GM19043 (cell line): ENCODE measurements at regions not wholly inside any gene's neighbourhood (a gene's known extent, or its start where the extent isn't known, plus 50 kb on each side); places are given as distances from the start of the nearest gene placed in this dataset.

ENCODE experiments used
- ATAC-seq: cut with Tn5 transposase; IDR thresholded peaks from one replicate; pipeline ENCODE4 v1.9.1; 2021; ENCODE audit warnings: low read depth; ENCODE audit not compliant: unreplicated experiment

GRCh38 chrX:94041881-94042280 is 367.9 kb downstream of the FAM133A start:
- no peak for ATAC-seq

GRCh38 chrX:94045724-94046123 is 371.7 kb downstream of the FAM133A start:
- ATAC-seq, result no peak

- no peak for ATAC-seq
Measured at GRCh38 chrX:94051926-94052325, 377.9 kb downstream of the FAM133A start.

DNA sequence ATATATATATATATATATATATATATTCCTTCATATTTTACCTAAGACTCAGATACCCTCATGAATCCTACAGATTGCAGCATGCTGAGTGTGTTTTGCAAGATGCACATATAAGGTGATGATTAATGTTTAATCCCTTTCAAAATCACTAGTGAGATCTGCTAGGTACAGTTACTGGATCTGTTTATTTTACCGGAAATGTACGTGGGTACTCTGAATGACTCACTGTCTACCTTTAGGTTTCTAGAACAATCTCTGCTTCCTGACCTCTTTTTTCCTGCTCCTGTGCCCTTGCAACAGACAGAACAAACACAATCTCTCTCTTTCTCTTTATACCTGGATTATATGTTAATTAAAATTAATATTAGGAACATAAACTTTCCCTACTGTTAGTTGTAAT is 379.6 kb downstream of the FAM133A start:
- ATAC-seq, result no peak

- no peak for ATAC-seq
Measured at GRCh38 chrX:94057385-94057784, 383.4 kb downstream of the FAM133A start.

DNA sequence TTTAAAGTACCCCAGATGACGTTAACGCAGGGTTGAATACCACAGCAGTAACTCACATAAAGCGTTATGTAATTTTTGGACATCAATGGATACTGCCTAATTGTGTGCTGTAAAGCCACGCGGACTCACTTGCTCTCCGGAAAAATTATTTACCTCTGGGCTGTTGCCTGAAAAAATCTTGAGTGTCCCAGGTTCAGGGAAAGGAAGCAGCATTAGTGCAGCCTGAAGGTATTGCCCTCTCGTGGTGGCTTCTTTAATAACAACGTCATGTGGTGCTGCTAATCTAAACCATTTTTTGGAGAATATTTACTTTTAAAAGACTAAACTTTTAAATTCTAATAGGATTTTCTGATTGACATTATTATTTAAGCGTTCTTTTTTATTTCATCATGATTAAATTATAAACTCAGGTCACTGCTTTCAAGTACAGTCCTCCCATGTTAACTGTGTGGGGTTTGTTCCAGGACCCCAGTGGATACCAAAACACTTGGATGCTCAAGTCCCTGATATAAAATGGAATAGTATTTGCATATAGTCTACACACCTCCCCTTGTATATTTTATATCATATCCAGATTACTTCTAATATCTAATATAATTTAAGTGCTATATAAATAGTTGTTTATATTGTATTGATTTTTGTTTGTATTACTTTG is 384.8 kb downstream of the FAM133A start:
- ATAC-seq, result no peak

GRCh38 chrX:94065091-94065490 is 391.1 kb downstream of the FAM133A start:
- no peak for ATAC-seq

GRCh38 chrX:94089149-94089548 is 415.1 kb downstream of the FAM133A start:
- no peak for ATAC-seq

- no peak for ATAC-seq
Measured at GRCh38 chrX:94097868-94098267, 423.9 kb downstream of the FAM133A start.

- no peak for ATAC-seq
Measured at GRCh38 chrX:94107981-94108380, 434.0 kb downstream of the FAM133A start.

GRCh38 chrX:94114362-94114761 is 440.4 kb downstream of the FAM133A start:
- ATAC-seq, result no peak

GRCh38 chrX:94121799-94122198 is 447.8 kb downstream of the FAM133A start:
- ATAC-seq, result no peak

DNA sequence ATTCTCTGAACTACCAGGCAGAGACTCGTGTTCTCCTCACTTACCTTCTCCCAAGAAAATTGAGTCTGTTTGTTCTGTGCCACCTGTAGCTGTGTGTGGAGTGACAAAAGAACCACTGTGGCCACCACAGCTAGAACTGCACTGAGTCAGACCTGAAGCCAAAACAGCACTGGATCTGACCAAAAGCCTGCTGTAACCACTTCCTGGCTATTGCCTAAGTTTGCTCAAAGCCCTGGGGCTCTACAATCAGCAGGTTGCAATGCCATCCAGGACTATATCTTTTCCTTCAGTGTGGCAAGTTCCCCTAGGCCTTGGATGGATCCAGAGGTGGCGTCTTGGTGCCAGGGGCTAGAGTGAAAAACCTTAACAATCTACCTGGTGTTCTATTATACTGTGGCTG is 449.1 kb downstream of the FAM133A start:
- no peak for ATAC-seq

- no peak for ATAC-seq
Measured at GRCh38 chrX:94162971-94163370, 489.0 kb downstream of the FAM133A start.

- no peak for ATAC-seq
Measured at GRCh38 chrX:94178145-94178788, 504.3 kb downstream of the FAM133A start.

DNA sequence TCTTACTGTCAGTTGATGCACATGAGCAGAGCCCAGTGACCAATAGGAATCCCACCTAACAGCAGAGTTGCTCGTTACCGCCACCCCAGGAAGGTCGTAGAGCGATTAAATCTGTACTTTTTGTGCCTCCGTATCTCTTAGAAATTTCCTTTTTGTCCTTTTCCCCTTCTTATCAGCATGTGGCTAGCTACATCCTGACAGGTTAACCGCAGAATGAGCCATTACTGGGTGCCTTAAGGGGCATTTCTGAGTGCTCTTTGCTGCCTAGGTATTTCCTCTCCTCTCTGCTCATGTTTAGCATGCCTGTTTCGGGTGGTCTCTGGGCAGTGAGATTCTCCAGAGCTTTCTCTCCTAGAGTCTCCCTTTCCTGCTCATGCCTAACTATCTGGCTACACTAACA is 530.5 kb downstream of the FAM133A start:
- no peak for ATAC-seq

DNA sequence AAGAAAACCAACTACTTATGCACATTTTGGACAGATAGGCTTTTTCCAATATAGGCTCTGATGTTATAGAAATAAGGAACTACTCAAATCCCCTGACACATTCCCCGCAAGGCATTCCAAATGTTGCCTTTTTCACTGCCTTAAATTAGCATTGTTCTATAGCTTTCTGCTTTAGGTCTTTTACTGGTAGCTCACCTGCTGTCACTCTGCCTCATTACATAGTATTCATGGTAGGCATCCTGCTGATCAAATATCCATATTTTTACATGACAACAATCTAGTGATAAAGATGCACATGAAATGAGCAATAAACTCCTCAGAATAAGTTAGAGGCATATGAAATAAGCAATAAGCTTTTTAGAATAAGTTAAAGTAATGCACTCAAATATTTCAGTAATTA is 542.7 kb downstream of the FAM133A start:
- no peak for ATAC-seq

DNA sequence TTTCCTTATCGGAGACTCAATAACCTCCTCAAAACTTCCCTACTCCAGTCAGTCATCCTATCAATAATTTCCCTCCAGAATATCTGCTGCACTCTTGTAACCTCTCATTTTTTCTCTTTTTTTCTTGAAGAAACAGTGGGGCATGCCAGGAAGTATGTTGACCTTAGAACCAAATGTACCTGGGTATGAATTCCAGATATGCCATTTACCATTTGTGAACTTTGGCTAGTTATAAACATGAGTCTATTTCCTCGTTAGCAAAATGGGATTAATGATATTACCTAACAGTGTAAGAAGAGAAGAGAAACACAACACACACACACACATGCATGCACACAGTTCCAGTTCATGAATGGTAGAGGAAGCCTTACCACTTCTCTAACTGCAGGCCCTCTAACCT is 578.2 kb downstream of the FAM133A start:
- ATAC-seq, result no peak

- no peak for ATAC-seq
Measured at GRCh38 chrX:94256396-94256795, 582.4 kb downstream of the FAM133A start.

DNA sequence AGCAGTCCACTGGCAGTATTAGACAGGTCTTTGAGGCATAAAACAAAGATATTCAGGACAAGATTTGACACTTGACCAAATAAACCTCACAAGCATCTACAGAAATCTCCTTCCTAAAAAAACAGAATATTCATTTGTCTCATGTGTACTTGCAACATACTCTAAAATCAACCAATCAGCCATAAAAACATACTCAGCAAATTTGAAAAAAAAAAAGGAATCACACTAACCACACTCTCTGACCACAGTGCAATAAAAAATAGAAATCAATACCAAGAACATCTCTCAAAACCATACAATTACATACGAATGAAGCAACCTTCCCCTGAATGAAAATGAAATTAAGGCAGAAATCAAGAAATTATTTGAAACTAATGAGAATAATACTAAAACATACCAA is 591.3 kb downstream of the FAM133A start:
- ATAC-seq, result no peak

- ATAC-seq, result no peak
Measured at GRCh38 chrX:94288325-94288724, 614.3 kb downstream of the FAM133A start.

GRCh38 chrX:94288972-94289371 is 615.0 kb downstream of the FAM133A start:
- no peak for ATAC-seq

- no peak for ATAC-seq
Measured at GRCh38 chrX:94302446-94302845, 628.4 kb downstream of the FAM133A start.
